CD4-positive, alpha-beta T cell (primary cell): ENCODE measurements at regions not wholly inside any gene's neighbourhood (a gene's known extent, or its start where the extent isn't known, plus 50 kb on each side); places are given as distances from the start of the nearest gene placed in this dataset.

Source experiments
- ATAC-seq: fragments of 200-7000 bp; cut with Tn5 transposase; one replicate; pipeline ENCODE4 v1.10.0; 2022; ENCODE audit warnings: mild to moderate bottlenecking; ENCODE audit not compliant: poor library complexity
- CTCF ChIA-PET: fragments of 350-600 bp; sonication (Branson Sonifier 250); formaldehyde crosslinking; loops from one replicate; lab custom pipeline; 2021; ENCODE audit warnings: antibody characterized with exemption, inconsistent platforms; lab: Charles Lee
- POLR2A ChIA-PET: fragments of 350-600 bp; sonication (Branson Sonifier 250); formaldehyde crosslinking; loops from one replicate; lab custom pipeline; 2021; ENCODE audit warnings: antibody characterized with exemption, inconsistent platforms; lab: Charles Lee
- DNase-seq, 14 experiments: peaks; one replicate each; pipeline ENCODE4 v3.0.0-alpha.2; 2013 to 2020; ENCODE audit warnings: mixed read lengths in 2 of 14
- H3K27ac ChIP-seq, 2 donors: one replicate each; pipeline versions ENCODE4 v1.5.1 to v1.7.0; 2013; ENCODE audit warnings: low read length in 2 of 2, low read depth in 1 of 2, mild to moderate bottlenecking in 1 of 2
- H3K27me3 ChIP-seq, 2 experiments: 1 replicate in 1 of 2; 2 replicates in 1 of 2; pipeline versions ENCODE4 v1.6.1 to v1.7.0; 2013; ENCODE audit warnings: low read length in 2 of 2, control low read depth in 1 of 2, mild to moderate bottlenecking in 1 of 2, moderate library complexity in 1 of 2; ENCODE audit not compliant: insufficient read depth in 2 of 2, control insufficient read depth in 1 of 2
- H3K36me3 ChIP-seq: one replicate; pipeline ENCODE4 v1.6.1; 2013; ENCODE audit warnings: low read length, control low read depth; ENCODE audit not compliant: insufficient read depth
- H3K4me1 ChIP-seq: one replicate; pipeline ENCODE4 v1.6.1; 2013; ENCODE audit warnings: low read length, control low read depth; ENCODE audit not compliant: insufficient read depth
- H3K4me3 ChIP-seq: one replicate; pipeline ENCODE4 v1.5.1; 2013; ENCODE audit warnings: mild to moderate bottlenecking, low read length, moderate library complexity
- H3K9me3 ChIP-seq, 2 experiments: 1 replicate in 1 of 2; 2 replicates in 1 of 2; pipeline versions ENCODE4 v1.6.1 to v1.7.0; 2013; ENCODE audit warnings: low read length in 2 of 2, mild to moderate bottlenecking in 2 of 2, control low read depth in 1 of 2, moderate library complexity in 1 of 2; ENCODE audit not compliant: control insufficient read depth in 1 of 2, insufficient read depth in 1 of 2
- H3K27ac Mint-ChIP-seq: one replicate; pipeline ENCODE4 v1.8.0; 2020; ENCODE audit warnings: mixed read lengths
- H3K27me3 Mint-ChIP-seq: one replicate; pipeline ENCODE4 v1.8.0; 2021; ENCODE audit warnings: mixed read lengths
- H3K36me3 Mint-ChIP-seq: one replicate; pipeline ENCODE4 v1.8.0; 2021; ENCODE audit warnings: low read depth, mixed read lengths
- H3K4me1 Mint-ChIP-seq: one replicate; pipeline ENCODE4 v1.8.0; 2021; ENCODE audit warnings: low read depth, mixed read lengths
- H3K4me3 Mint-ChIP-seq: one replicate; pipeline ENCODE4 v1.8.0; 2020; ENCODE audit warnings: mild to moderate bottlenecking, mixed read lengths
- H3K9me3 Mint-ChIP-seq: one replicate; pipeline ENCODE4 v1.8.0; 2020; ENCODE audit warnings: mixed read lengths
- CTCF ChIP-seq: fragments of 200-600 bp; IDR thresholded peaks from one replicate; pipeline ENCODE4 v1.8.0; 2022; ENCODE audit warnings: antibody characterized with exemption, mild to moderate bottlenecking
- intact Hi-C, 2 experiments: fragments of 100-400 bp; cut with DNase I in 1 of 2; cut with micrococcal nuclease in 1 of 2; formaldehyde crosslinking; loops; one replicate each; pipeline versions ENCODE4 v1.15.1 to v1.9.0; 2023 to 2025; cut with DNase I, micrococcal nuclease

GRCh38 chr2:67790622-67791021 lies 272.2 kb downstream of the C1D start:
- intact Hi-C loops = no loop called here
- CTCF ChIA-PET = no interaction called here
- no peaks in the 10 kb centered on the region for H3K4me1 Mint-ChIP-seq

GRCh38 chr2:67792191-67792590 lies 270.6 kb downstream of the C1D start:
- H3K36me3 ChIP-seq = no peaks in the 10 kb centered on the region
- H3K9me3 ChIP-seq = no peaks in the 10 kb centered on the region
- H3K27ac ChIP-seq = no peak overlapping the region
- no peak overlapping the region for H3K4me3 ChIP-seq
- POLR2A ChIA-PET = no interaction called here
- ATAC-seq (no peak), DNase-seq (no peak)
- CTCF ChIA-PET = no interaction called here
- Mint-ChIP-seq H3K27me3 (no peaks in the 10 kb centered on the region), H3K27ac (no peak overlapping the region), H3K9me3 (no peaks in the 10 kb centered on the region), H3K4me1 (no peaks in the 10 kb centered on the region), H3K4me3 (no peak overlapping the region), H3K36me3 (no peaks in the 10 kb centered on the region)
- TF ChIP-seq CTCF = no peak
- H3K4me1 ChIP-seq = no peaks in the 10 kb centered on the region
- no peaks in the 10 kb centered on the region for H3K27me3 ChIP-seq
- intact Hi-C loops = no loop called here

More at GRCh38 chr2:67790622-67791021, 272.2 kb downstream of the C1D start:
- no peaks in the 10 kb centered on the region for H3K9me3 Mint-ChIP-seq
- no peak for TF ChIP-seq CTCF
- no peaks in the 10 kb centered on the region for H3K36me3 Mint-ChIP-seq
- H3K27ac ChIP-seq = no peak overlapping the region
- H3K36me3 ChIP-seq = no peaks in the 10 kb centered on the region
- H3K27me3 Mint-ChIP-seq = no peaks in the 10 kb centered on the region
- H3K4me1 ChIP-seq = no peaks in the 10 kb centered on the region
- H3K4me3 ChIP-seq = no peak overlapping the region
- H3K27ac Mint-ChIP-seq = no peak overlapping the region
- H3K9me3 ChIP-seq = no peaks in the 10 kb centered on the region
- DNase-seq (no peak), ATAC-seq (no peak)
- POLR2A ChIA-PET = no interaction called here
- H3K4me3 Mint-ChIP-seq = no peak overlapping the region
- no peaks in the 10 kb centered on the region for H3K27me3 ChIP-seq

GRCh38 chr2:67792681-67793091 lies 270.1 kb downstream of the C1D start:
- no peaks in the 10 kb centered on the region for H3K4me1 ChIP-seq
- H3K36me3 Mint-ChIP-seq = no peaks in the 10 kb centered on the region
- DNase-seq (no peak), ATAC-seq (no peak)
- H3K4me1 Mint-ChIP-seq = no peaks in the 10 kb centered on the region
- no peak for TF ChIP-seq CTCF
- H3K36me3 ChIP-seq = no peaks in the 10 kb centered on the region
- H3K27me3 Mint-ChIP-seq = no peaks in the 10 kb centered on the region
- H3K27me3 ChIP-seq = no peaks in the 10 kb centered on the region
- intact Hi-C loops = no loop called here
- no peak overlapping the region for H3K27ac Mint-ChIP-seq
- no peaks in the 10 kb centered on the region for H3K9me3 ChIP-seq
- no peak overlapping the region for H3K27ac ChIP-seq
- H3K4me3 Mint-ChIP-seq = no peak overlapping the region
- no peaks in the 10 kb centered on the region for H3K9me3 Mint-ChIP-seq
- no peak overlapping the region for H3K4me3 ChIP-seq
- CTCF ChIA-PET = no interaction called here
- POLR2A ChIA-PET = no interaction called here
